Mucosa of rectum (tissue), 2 donors: ENCODE measurements at regions not wholly inside any gene's neighbourhood (a gene's known extent, or its start where the extent isn't known, plus 50 kb on each side); places are given as distances from the start of the nearest gene placed in this dataset.

Experiments
- H3K27ac ChIP-seq, 2 donors: one replicate each; pipeline ENCODE4 v1.7.0; 2013; ENCODE audit warnings: inconsistent platforms in 2 of 2, low read depth in 2 of 2, low read length in 2 of 2
- H3K27me3 ChIP-seq, 2 donors: one replicate each; pipeline ENCODE4 v1.7.0; 2013; ENCODE audit warnings: low read length in 2 of 2; ENCODE audit not compliant: control insufficient read depth in 2 of 2, insufficient read depth in 2 of 2
- H3K36me3 ChIP-seq, 2 donors: one replicate each; pipeline ENCODE4 v1.7.0; 2013; ENCODE audit warnings: low read length in 2 of 2; ENCODE audit not compliant: control insufficient read depth in 2 of 2, insufficient read depth in 2 of 2
- H3K4me1 ChIP-seq, 2 donors: one replicate each; pipeline ENCODE4 v1.7.0; 2013; ENCODE audit warnings: low read length in 2 of 2, mild to moderate bottlenecking in 1 of 2; ENCODE audit not compliant: control insufficient read depth in 2 of 2, insufficient read depth in 2 of 2
- H3K4me3 ChIP-seq, 2 donors: one replicate each; pipeline ENCODE4 v1.7.0; 2013; ENCODE audit warnings: low read length in 2 of 2
- H3K9ac ChIP-seq, 2 donors: one replicate each; pipeline ENCODE4 v1.7.0; 2013; ENCODE audit warnings: low read length in 2 of 2, low read depth in 1 of 2, mild to moderate bottlenecking in 1 of 2
- H3K9me3 ChIP-seq, 2 donors: one replicate each; pipeline ENCODE4 v1.7.0; 2013; ENCODE audit warnings: low read length in 2 of 2; ENCODE audit not compliant: control insufficient read depth in 2 of 2
- donor health status: healthy.
- donor health status: Normal muscosa, but diverticular disease.

DNA sequence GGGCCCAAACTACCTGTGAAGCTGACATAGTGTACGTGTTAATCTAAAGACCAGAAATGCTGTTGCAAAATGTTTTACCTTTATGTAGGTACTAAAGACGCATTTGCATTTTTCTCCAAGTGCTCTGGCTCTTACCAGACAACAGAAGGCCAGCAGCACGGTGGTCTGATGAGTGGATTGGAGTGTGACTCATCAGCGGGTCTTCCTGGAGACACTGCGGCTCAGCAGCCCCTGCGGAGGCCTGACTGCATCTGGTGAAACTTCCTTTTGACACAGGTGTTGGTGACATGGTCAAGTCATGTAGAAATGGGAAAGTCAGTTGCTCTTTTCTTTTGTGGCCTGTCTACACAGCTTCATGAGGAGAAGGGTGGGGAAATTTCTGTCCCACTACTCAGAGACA lies 723.6 kb downstream of the INHBA start:
- no peak overlapping the region for H3K4me3 ChIP-seq
- H3K27ac ChIP-seq = no peak overlapping the region
- no peaks in the 10 kb centered on the region for H3K27me3 ChIP-seq
- no peaks in the 10 kb centered on the region for H3K36me3 ChIP-seq
- H3K4me1 ChIP-seq = no peaks in the 10 kb centered on the region
- no peak overlapping the region for H3K9ac ChIP-seq
- no peaks in the 10 kb centered on the region for H3K9me3 ChIP-seq

DNA sequence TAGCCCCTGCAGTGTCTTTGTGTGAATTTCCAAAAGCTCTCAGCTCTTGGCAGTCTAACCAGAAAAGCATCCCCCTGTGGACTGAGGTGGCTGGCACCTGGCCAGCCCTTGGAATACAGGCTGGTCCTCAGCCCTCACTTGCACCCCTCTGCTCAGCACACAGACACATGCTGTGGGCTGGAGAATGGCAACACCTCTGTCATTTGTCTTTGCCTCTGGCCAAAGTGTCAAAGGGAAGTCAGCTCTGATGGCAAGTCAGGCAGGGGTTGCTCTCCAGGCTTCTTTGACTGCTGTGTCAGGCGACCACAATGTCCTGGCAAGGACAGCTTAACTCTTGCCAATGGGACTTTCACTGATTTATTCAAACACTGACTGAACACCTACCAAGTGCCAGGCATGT lies 724.8 kb downstream of the INHBA start:
- Histone ChIP-seq H3K9ac (no peak overlapping the region), H3K36me3 (no peaks in the 10 kb centered on the region), H3K27me3 (no peaks in the 10 kb centered on the region), H3K4me1 (no peaks in the 10 kb centered on the region), H3K4me3 (no peak overlapping the region), H3K9me3 (no peaks in the 10 kb centered on the region), H3K27ac (no peak overlapping the region)

DNA sequence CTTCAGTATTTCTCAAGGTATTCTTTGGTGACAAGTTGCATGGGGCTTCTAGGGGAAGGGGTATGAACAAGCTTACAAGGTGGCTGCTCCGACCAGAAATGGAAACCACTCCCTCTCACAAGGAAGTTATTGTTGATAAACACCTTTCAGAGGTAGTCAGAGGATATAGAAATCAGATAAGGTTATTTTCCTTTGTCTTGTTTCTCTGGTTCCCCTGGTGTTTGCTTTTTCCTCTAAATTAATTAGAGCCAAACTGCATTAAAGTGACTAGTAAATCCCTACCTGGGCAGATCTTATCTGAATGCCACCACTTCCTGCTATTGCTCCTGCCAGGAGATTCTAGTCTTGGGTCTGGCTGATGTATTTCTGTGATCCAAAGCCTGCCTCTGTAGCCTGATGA lies 725.4 kb downstream of the INHBA start:
- Histone ChIP-seq H3K9me3 (no peaks in the 10 kb centered on the region), H3K27ac (no peak overlapping the region), H3K4me3 (no peak overlapping the region), H3K36me3 (no peaks in the 10 kb centered on the region), H3K27me3 (no peaks in the 10 kb centered on the region), H3K4me1 (no peaks in the 10 kb centered on the region), H3K9ac (no peak overlapping the region)

DNA sequence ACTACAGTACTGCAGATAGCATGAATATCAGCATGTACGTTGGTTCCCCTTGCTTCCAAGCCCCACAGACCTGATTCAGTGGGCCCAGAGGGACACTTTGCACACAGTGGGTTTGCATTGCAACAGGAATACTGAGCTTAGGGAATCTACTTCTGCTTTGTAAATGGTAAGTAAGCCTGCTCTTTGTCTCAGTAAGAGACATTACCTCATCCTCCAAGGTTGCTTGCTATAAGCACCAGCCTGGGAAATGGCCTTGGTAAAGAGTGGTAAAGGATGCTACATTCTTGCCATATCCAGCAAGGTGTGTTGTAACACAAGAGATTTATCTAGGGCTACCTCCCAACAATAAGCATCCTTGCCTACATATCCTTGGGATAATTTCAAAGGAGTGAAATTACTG lies 730.5 kb downstream of the INHBA start:
- Histone ChIP-seq H3K27ac (no peak overlapping the region), H3K9me3 (no peaks in the 10 kb centered on the region), H3K4me3 (no peak overlapping the region), H3K36me3 (no peaks in the 10 kb centered on the region), H3K4me1 (no peaks in the 10 kb centered on the region), H3K27me3 (no peaks in the 10 kb centered on the region), H3K9ac (no peak overlapping the region)

DNA sequence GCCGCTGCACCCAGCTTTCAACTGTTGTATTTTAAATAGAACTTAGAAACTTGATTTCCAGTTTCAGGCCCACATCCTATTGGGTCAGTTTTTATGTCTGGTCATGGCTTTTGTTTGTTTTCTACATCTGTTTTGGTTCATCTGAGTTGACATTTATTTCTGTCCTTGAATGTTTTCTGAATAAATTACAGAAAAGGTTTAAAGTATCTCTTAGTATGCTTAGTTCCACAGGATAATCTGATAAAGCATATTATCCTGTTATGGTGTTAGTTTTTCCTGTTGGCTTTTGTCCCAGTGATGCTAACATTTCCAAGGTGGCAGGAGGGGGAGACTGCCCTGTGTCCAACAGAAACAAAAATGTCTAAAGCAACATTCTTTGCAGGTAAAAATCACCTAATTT lies 733.2 kb downstream of the INHBA start:
- no peak overlapping the region for H3K4me3 ChIP-seq
- no peak overlapping the region for H3K27ac ChIP-seq
- H3K27me3 ChIP-seq = no peaks in the 10 kb centered on the region
- H3K9me3 ChIP-seq = no peaks in the 10 kb centered on the region
- H3K9ac ChIP-seq = no peak overlapping the region
- H3K36me3 ChIP-seq = no peaks in the 10 kb centered on the region
- no peaks in the 10 kb centered on the region for H3K4me1 ChIP-seq

DNA sequence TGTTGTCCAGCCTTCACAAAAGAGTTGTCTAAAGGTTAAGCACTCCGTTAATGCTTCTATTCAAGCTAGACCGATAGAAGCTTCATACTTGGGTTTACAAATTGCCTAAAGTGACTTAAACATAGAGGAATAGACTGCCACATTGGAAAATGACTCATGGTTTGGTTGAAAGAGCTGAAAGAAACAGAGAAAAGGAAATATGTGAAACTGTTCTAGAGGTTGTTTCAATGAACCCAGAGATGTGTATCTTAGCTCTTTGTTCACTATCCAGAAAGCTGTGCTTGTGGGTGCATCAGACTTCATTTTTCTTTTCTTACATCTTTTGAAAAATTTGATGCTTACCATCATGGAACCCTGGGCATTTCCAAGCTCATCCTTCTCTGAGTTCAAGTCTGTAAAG lies 736.2 kb downstream of the INHBA start:
- H3K27ac ChIP-seq = no peak overlapping the region
- no peaks in the 10 kb centered on the region for H3K36me3 ChIP-seq
- H3K27me3 ChIP-seq = no peaks in the 10 kb centered on the region
- no peaks in the 10 kb centered on the region for H3K9me3 ChIP-seq
- H3K4me3 ChIP-seq = no peak overlapping the region
- no peak overlapping the region for H3K9ac ChIP-seq
- H3K4me1 ChIP-seq = no peaks in the 10 kb centered on the region

DNA sequence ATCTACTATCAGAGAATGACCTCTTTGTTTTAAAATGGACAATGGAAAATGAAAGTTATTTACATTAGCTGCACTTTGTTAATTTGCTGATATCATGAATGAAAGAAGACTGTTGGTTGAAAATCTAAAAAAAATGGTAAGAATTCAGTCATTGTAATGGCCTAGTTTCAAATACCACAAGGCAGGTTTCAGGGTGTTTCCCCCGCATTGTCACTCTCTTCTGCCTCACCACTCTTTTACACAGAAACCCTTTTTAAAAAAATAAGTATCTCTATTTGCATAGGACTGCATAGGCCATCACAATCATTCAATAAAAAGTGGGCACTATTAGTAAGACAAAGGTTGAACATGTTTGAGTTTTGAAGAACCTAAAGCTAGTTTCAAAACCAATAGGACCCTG lies 737.1 kb downstream of the INHBA start:
- Histone ChIP-seq H3K9ac (no peak overlapping the region), H3K4me3 (no peak overlapping the region), H3K27me3 (no peaks in the 10 kb centered on the region), H3K9me3 (no peaks in the 10 kb centered on the region), H3K36me3 (no peaks in the 10 kb centered on the region), H3K4me1 (no peaks in the 10 kb centered on the region), H3K27ac (no peak overlapping the region)

DNA sequence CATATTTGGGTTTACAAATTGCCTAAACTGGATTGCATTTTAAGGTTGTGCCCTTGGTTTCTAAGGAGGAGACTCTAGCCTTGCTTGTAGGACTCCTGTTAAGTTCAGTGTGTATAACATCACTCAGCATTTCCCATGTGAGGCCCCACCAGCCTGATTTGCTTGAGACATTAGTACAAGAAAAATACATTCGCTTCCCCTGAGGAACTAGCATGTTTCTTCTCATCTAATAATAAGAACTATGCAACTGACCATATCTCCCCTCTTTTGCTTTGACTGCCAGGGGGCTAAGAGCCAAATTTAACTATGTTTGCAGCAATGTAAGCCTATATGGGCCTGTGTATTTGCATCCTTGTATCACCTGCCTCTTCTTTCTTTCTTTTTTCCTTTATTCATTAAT lies 737.9 kb downstream of the INHBA start:
- H3K9ac ChIP-seq = no peak overlapping the region
- no peaks in the 10 kb centered on the region for H3K9me3 ChIP-seq
- H3K36me3 ChIP-seq = no peaks in the 10 kb centered on the region
- no peaks in the 10 kb centered on the region for H3K27me3 ChIP-seq
- no peak overlapping the region for H3K27ac ChIP-seq
- no peak overlapping the region for H3K4me3 ChIP-seq
- H3K4me1 ChIP-seq = no peaks in the 10 kb centered on the region

DNA sequence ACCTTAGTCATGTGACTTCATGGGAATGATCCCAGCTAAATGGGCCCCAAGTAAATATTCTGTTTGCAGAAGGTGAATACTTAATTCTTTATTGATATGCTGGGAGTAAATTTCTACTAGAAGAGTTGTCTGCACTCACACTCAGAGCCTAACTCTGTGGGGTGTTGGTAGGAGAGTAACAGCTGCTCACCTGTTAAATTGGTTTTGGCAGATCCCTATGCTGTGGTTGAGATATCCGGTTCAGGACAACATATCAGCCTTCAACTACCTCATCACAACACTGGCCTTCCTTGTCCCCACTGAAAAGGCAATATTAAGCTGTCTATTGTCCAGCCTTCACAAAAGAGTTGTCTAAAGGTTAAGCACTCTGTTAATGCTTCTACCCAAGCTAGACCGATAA lies 738.3 kb downstream of the INHBA start:
- no peak overlapping the region for H3K4me3 ChIP-seq

DNA sequence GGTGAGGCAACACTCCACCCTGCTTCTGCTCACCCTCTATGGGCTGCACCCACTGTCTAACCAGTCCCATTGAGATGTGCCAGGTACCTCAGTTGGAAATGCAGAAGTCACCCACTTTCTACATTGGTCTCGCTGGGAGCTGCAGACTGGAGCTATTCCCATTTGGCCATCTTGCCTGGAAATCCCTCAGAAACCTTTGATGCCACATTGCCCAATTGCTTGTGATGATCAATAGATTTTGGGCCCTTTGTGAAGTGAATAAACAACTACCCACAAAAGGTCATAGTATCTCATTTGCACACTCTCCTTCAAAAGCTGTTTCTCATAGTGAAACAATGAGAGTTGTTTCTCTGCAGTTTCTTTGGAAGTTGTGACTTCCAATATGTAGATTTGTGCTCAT lies 742.9 kb downstream of the INHBA start:
- Histone ChIP-seq H3K27ac (no peak overlapping the region), H3K4me1 (no peaks in the 10 kb centered on the region), H3K9ac (no peak overlapping the region), H3K27me3 (no peaks in the 10 kb centered on the region), H3K36me3 (no peaks in the 10 kb centered on the region), H3K9me3 (no peaks in the 10 kb centered on the region), H3K4me3 (no peak overlapping the region)

More for the DNA sequence above, 738.3 kb downstream of the INHBA start:
- Histone ChIP-seq H3K27me3 (no peaks in the 10 kb centered on the region), H3K9me3 (no peaks in the 10 kb centered on the region), H3K9ac (no peak overlapping the region), H3K4me1 (no peaks in the 10 kb centered on the region), H3K27ac (no peak overlapping the region), H3K36me3 (no peaks in the 10 kb centered on the region)

DNA sequence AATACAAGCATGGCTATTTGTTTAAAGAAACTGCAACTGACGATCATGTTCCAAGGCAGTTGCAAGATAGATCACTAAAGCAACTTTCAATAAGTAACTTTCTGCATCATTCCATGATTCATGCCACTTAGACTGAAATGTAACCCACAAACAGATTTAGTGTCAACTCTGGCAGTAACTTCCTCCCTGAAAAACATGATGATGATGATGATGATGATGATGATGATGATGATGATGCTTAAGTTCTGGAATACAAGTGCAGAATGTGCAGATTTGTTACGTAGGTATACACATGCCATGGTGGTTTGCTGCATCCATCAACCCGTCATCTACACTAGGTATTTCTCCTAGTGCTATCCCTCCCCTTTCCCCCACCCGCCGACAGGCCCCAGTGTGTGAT lies 754.7 kb downstream of the INHBA start:
- Histone ChIP-seq H3K36me3 (no peaks in the 10 kb centered on the region), H3K4me1 (no peaks in the 10 kb centered on the region)

More for the DNA sequence above, 754.7 kb downstream of the INHBA start:
- no peak overlapping the region for H3K4me3 ChIP-seq
- H3K27me3 ChIP-seq = no peaks in the 10 kb centered on the region
- H3K9me3 ChIP-seq = peaks cover 0 to 7% of the 10 kb centered on the region in 2 donors
- H3K27ac ChIP-seq = no peak overlapping the region
- H3K9ac ChIP-seq = no peak overlapping the region
